GM18868 (cell line): ENCODE measurements at regions not wholly inside any gene's neighbourhood (a gene's known extent, or its start where the extent isn't known, plus 50 kb on each side); places are given as distances from the start of the nearest gene placed in this dataset.
"Not testable (repeated sequence)": the region's sequence is repeated elsewhere in the genome, so short reads cannot be mapped to it uniquely, and the experiment has no call there.

ENCODE experiments used
- ATAC-seq: cut with Tn5 transposase; IDR thresholded peaks from one replicate; pipeline ENCODE4 v1.9.1; 2021; ENCODE audit warnings: mild to moderate bottlenecking, moderate library complexity; ENCODE audit not compliant: unreplicated experiment

DNA sequence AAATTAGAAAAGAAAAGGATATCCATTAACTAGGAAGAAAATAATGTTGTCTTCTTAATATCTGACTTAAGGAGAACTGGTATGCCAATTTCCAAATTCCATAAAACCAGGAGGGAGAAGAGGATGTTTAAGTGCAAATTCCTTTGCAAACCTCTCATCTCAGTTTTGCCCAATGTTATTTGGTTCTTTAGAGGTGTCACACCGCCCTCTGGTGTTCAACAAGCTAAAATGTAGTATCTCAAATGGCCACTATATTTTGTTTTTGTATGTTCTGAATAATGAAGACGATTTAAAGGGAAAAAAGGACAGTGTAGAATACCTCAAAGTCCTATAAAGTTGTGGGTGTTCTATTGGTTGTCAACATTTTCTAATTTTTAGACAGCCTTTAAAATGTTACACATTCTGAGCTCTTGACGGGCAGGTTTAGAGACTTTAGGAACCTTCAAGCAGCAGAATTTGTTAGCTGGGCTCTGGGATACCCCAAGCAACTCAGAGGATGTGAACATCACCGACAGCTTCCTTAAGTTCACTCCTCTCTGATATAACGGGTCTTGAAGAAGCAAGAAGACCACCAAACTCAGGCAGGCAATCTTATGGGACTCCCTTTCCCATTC is 458.3 kb downstream of the MFSD1 start:
- ATAC-seq, result peak; percentile 56

DNA sequence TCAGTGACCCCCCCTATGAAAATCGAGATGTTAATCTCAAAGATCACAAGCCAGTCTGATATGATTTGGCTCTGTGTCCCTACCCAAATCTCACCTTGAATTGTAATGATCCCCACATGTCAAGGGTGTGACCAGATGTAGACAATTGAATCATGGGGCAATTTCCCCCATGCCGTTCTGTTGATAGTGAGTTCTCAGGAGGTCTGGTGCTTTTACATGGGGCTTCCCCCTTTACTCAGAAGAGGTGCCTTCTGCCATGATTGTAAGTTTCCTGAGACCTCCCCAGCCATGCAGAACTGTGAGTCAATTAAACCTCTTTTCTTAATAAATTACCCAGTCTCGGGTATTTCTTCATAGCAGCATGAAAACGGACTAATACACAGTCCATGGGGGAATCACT is 459.5 kb downstream of the MFSD1 start:
- peak; percentile 69 for ATAC-seq

DNA sequence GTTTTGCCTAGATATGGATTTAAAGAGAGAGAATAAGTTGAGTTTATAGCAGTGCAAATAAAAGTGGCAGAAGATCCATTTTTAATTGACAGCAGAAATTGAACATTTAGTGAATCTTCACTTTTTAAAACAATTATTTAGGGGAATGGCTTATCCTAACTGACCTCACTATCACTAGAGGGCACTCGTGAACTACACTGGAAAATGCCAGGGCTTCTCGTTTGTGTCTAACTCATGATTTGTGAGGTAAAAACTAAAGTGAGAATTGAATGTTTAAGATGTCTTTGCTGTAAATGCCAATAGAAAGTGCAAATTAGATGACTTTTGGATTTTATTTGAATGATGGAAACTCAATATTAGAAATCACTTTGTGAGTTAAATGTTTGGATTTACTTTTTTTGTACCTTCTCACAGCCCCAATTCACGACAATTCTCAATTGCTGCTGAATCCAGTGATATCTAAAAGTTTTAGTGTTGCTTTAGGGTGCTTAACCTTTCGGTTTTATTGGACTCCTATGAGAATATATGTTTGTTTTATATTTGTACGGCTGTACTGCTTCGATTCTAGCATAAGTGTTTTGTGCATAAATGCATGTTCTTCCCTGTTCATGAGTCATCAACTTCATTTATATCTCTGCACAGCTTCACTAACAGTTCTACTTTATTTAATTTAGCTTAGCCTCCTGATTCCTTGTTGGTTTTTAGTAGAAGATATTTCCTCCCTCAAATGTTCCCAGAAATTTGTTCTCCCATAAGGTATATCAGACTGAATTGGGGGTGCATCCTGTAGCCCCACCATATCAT is 462.1 kb downstream of the MFSD1 start:
- no peak for ATAC-seq

DNA sequence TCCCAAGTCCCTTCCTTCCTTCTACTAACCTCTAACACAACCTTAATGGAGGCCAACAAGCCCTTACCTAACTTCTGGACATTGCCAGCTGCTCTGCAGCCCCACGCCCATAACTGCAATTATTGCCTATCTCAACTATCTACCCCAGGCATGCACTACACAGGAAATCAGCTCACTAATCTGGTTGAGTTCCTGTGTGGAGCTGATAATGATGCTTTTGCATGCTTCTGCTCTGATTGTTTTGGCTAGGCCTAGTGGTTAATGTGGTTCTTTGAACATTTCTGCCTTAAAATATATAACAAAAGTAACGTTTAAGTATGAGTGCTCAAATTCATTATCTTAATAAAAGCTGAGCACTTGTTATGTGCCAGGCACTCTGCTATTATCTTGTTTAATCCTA is 463.9 kb downstream of the MFSD1 start:
- ATAC-seq, result no peak

DNA sequence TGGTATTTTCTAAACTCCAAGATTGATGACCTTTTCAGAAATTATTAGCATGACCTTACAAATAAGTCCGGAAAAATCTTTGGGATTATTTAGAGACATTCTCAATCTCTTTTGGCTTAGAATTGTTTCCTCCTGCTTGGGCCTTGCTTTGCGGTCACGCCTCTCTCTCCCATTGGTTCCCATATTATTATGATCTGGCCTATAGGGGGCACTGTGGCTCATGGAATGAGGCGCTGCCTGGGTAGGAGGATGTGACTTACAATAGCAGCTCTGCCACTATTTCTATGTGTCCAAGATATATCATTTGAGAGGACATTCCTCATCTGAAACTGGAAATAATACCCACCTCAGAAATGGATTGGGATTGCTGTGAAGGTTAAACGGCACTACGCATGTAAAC is 464.9 kb downstream of the MFSD1 start:
- no peak for ATAC-seq

DNA sequence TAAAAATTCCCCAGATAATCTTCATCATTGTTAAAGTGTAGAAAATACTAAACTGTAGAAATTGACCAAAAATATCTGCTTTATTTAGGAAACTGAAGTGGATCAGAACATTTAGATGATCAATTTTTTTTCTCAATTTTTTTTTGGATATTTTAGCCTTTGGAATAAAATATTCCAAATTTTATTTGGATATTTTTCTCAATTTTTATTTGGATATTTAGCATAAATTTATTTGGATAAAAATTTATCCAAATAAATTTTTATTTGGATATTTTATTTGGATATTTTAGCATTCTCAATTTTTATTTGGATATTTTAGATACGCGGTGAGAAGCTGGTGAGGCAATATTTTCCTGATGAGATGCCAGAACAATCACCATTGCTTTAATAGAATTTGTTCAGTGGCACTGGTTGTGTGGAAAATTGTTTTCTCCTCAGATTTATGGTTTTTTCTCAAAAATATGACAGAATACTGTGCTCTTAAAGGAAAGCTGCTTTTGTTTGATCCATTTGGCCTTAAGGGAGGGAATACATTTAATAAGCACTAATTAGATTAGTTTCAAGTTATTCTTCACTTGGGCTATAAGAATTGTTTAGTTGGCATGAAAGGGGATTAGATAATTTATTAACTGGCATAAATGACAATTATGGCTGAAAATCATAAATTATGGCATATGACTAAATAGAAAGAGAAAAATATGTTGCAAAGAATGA is 470.1 kb downstream of the MFSD1 start:
- no peak for ATAC-seq

DNA sequence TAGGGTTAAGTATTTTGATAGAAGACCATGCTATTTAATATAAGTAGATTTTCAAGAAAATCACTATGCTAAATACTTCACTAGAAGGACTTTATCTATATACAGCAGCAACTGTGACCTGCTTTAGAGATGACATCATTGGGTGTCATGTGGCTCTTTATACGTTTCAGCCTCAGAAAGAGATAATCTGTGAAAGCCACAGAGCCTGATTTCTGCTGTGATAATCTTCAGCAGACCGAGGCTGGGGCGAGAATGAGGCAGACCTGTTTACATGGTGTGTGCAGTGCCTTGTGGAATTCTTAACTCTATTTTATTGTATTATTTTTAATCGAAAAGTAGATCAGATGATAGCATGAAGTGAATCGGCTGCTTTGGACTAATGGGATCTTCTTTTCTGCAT is 471.2 kb downstream of the MFSD1 start:
- no peak for ATAC-seq

DNA sequence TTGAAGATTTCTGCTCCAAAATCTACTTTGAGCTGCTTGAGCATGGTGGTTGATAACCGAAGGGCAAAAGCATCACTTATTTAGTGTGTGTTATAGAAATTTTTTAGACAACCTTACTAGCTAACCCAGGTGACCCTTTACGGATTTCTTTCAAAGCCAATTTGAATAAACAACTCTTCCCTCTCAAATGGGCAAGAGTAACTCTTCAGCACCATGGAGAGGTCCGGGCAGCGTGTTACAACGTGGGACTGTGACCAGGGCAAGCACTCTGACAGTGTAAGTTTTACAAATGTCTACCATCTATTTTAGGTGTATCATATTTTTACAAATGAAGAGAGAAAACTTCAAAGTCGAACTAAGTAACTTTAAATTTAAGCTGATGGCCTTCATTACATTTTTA is 471.8 kb downstream of the MFSD1 start:
- no peak for ATAC-seq

DNA sequence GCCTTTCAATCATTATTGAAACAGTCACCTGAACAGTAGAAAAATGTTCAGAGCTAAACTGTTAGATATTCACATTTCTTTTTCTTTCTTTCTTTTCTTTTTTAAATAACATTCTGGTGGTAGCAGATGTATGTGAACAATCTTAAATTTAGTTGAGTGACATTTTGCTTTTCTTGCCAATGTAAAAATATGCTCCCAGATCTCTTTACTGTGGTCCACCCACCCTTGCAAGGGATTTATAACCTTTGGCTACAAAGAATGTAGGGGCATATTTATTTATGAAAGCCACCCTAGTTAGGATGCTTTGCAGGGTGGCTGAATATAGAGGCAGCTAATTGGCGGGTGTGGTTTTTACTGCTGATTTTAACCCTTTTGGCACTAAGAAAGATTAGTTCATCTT is 473.9 kb downstream of the MFSD1 start:
- ATAC-seq, result no peak

DNA sequence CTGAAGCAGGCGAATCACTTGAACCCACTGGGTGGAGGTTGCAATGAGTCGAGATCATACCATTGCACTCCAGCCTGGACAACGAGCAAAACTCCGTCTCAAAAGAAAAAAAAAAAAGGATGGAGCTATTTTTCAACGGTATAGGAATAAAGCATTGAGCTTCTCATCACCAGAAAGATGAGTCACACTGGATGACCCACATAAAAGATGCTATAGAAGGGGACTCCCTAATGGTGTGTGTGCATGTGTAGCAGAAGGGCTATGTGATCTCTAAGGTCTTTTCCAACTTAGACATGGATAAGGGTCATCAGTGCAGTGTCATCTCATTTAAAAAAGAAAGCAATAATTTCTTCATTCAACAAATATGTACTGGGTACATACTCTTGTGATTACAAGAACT is 476.0 kb downstream of the MFSD1 start:
- no peak for ATAC-seq

DNA sequence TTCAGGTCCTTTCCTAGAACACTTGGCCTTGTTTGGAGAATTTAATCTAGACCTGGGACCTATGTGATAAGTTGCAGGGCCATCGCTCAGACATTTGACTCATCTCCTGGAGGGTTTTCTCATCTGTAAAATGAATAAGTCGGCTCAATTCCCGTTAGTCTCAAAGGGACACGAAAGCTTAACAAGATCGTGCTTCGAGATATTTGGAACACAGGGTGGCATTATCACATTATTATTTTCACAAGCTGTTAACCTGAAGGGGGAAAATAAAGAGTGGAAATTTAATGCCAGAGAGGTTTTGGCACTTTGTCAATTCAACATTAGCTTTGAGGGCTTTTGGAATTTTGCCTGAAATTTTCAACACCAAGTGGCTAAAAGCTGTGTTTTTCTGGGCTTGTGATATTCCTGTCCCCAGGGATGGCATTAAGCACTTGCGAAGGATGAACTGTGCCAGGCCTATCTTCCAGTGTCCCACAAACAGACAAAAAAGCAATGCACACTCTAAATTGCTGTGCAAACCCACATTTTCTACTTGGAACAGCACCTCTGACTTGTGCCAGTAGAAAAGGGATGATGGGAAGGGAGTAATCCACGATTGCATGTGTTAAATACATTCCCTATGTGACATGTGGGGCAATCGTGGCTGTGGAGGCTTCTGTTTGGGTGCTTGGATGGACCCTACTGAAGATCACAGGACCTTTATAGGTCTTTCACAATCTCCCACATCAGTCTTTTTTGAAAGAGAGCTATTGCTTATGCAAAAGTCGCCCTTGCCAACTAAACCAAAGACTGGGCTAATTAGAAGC is 478.7 kb downstream of the MFSD1 start:
- ATAC-seq, result no peak

DNA sequence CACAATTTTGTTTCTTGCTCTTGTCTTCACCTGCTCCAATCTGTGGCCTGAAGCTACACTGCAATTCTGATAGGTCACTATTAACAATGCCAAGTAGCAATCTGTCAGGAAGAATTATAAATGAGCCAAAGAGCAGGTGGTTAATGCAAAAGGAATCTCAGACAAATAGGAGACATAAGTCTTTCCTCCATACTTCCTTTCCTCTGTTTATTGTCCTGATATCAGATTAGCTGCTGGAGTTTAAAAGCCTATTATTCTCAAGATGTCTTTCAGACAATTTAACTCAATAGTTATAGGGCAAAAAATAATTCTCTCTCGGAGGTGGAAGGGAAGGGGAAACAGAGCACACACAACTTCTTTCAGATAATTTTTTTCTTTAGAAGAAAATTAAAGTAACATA is 491.6 kb downstream of the MFSD1 start:
- no peak for ATAC-seq

DNA sequence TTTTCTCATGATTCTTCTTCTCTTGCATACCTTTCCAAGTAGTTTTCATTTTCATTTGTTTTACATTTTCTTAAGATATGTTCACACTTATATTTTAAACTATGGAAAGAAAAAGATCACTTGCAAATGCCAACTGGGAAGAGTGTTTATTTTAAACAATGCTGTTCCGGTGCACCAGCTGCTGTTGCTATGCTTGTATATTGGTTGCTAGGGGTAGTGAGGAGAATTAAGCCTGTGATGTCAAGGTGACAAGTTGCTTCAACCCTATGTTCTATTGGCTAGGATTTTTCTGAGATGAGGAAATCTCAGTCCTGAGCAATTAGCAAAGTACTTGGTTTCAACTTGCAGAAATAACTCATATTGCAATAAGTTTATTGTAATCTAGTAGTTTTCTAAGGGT is 500.1 kb downstream of the MFSD1 start:
- ATAC-seq, result no peak

DNA sequence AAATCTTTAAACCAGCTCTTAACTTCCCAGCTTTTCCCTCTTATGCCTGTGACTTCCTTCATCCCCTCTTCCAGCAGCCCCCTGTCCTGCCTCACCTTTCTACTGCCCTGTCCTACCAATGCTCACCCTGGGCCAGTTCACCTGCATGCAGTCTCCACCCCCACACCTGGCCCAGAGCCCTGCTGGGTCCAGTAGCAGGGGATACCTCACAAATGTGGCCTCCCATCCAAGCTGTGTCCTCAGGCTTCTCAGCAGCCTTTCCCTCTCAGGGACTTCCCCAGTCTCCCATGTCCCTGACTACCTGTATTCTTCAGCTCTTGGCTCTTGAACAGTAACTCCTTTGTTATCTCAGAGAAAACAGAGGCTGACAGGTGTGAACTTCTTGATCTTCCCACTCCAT is 503.2 kb downstream of the MFSD1 start:
- no peak for ATAC-seq

DNA sequence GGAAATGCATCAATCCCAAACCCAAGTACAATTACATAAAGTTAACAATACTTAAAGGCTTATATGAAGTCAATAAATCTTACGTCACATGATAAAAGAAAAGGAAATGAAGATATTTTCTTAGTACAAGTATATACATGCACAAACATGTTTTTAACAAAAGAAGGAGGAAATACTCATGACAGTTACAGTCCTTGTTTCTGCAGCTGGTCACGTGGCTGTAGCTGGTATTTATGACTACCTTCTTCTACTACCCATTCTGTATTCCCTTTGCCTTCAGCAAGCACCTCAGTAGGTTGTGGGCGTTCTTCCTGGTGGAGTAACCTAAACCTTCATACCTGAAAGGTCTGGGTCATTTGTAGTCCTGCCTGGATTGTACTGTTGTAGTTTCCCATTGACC is 514.9 kb downstream of the MFSD1 start:
- ATAC-seq, result not testable (repeated sequence)

DNA sequence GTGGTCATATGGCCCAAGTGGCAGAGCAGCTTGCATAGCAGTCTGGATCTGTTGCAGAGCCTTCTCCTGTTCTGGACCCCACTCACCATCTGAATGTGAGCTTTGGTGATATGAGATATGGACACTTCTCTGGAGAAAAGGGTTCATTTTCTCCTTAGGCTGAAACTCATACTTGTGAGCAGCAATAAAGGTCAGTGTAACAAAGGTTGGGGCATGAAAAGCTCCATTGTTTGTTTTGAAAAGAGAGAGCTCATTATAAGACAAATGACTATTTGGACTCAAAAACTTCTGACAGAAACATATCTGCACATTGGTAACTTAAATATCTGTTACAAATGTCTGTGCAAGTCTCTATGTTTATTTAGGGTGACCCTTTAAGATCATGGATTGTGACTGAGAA is 517.3 kb downstream of the MFSD1 start:
- no peak for ATAC-seq

DNA sequence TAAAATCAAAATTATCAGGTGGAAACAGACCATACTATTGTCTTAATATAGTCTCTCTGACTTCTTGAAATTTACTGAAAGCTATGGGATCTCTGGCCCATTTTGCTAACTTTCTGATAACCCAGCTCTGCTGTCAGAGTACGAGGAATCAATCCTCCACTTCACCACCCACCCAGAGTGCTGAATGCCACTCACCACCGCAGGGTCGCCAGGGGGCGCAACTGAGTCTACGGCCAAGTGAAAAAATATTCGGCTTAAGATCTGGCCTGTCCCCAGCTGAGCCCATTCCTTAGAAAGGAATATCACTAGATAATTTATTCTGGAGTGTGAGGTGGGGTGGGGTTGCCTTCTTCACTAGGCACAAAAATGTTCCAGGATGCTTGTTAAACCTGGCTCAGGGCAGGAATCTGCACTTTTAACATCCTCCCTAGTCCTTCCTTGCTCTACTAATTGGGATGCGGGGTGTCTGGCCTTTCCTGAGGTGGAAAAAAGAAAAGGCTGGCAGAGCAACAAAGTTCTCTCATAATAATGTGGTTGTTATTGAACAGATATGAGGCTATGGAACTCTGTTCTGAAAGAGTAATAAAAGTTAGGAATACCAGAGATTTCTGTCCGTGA is 520.6 kb downstream of the MFSD1 start:
- ATAC-seq, result peak; percentile 87

DNA sequence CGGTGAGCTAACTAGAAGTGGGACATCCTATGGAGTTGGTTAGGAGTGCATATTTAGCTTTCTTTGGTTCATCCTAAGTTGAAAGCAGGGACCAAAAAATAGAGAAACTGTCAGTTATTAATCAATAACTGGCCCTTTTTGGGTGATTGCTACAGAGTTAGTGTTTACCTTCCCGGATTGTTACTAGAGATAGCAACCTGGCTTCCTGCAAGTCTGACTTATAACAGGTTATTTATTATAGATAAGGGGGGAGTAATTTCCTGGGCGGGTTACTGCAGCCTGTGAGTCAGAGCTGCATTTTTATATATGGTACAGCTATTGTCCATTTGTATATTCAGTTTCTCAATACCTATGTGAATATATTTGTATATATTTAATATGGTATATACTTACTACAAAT is 522.0 kb downstream of the MFSD1 start:
- no peak for ATAC-seq

DNA sequence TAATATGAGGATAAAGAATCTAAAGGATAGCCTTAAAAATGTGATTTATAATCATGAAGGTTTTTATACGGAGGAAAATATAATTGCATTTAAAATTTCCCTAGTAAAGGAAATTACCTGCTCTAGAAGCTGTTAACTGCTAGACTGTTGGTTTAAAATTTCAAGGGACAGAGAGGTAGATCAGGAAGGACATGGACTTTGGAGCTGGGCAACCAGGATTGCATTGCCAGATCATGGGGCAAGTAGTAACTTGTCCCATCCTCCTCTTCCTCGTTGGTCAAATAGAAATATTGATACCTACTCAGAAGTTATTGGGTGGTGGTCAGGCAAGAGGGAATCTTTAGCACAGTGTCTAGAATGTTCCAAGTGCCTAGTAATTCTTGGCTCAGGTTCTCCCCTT is 525.1 kb downstream of the MFSD1 start:
- no peak for ATAC-seq

DNA sequence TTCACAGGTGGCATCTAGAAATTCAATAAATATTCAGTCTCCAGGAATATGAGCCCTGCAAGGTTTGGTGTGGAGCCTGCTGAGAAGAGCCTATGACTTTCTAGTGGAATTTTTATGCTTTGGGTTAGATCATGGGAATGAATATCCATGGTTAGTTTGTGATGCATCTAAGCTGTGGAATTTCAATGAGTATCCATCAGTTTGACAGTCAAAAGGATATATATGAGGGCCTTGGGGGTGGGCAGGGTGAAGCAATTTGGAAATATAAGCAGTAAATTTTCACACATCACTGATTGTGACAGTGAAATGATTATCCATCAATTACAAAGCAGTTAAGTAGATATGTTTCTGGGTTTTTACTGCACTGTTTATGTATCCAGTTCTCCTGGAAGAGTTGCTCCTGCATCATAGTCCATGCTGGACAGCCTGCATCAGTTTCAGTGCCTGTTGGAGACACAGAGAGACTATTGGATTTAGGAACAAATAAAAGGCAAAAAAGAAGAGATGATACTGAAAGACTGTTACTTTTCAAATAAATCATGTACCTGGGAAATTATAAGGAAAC is 530.8 kb downstream of the MFSD1 start:
- no peak for ATAC-seq

DNA sequence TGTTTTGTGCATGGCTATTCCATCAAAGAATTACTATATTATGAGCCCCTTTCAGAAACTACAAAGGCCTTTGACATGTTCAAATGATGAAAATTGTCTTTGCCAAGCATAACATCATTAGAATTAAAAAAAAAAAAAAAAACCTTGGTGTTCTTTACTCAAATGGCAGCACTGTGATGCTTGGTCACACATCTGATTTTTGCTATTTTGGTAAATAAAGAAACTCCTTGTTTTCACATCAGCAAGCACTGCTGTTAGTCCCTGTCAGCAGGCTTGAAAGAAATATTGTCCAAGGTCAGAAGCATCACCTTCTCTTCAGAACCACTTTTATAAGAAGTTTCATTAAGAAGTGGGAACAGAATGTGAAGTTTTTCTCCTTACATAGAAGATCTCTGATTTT is 537.3 kb downstream of the MFSD1 start:
- no peak for ATAC-seq
